ENCODE measurements at regions not wholly inside any gene's neighbourhood (a gene's known extent, or its start where the extent isn't known, plus 50 kb on each side); places are given as distances from the start of the nearest gene placed in this dataset.

GRCh38 chr10:106251573-106251972 is 912.9 kb downstream of the SORCS1 start:
- TF ChIP-seq CTCF (IDR thresholded peaks at IDR 0.05) (no peak), POLR2A (IDR thresholded peaks at IDR 0.05) (no peak)

All from adrenal gland (tissue), 5 donors.